Heart right ventricle (tissue), 16 donors: ENCODE measurements at regions not wholly inside any gene's neighbourhood (a gene's known extent, or its start where the extent isn't known, plus 50 kb on each side); places are given as distances from the start of the nearest gene placed in this dataset.

Source experiments
- ATAC-seq, 8 donors: fragments of 200-7000 bp; cut with Tn5 transposase; one replicate each; pipeline ENCODE4 v1.9.1; 2020; ENCODE audit warnings: mild to moderate bottlenecking in 8 of 8, moderate library complexity in 8 of 8, moderate number of reproducible peaks in 1 of 8
- DNase-seq, 2 donors: peaks; one replicate each; pipeline ENCODE4 v3.0.0-alpha.2; 2020
- H3K27ac ChIP-seq, 10 donors: fragments of 200-600 bp; sonication (generic) in 2 of 10; one replicate each; pipeline versions ENCODE4 v1.5.0 to v1.8.0; 2020 to 2022; ENCODE audit warnings: mild to moderate bottlenecking in 3 of 10
- H3K27me3 ChIP-seq, 7 donors: fragments of 200-600 bp; one replicate each; pipeline ENCODE4 v1.8.0; 2021 to 2022; ENCODE audit warnings: mild to moderate bottlenecking in 2 of 7
- H3K36me3 ChIP-seq, 9 donors: fragments of 200-600 bp; sonication (generic) in 1 of 9; one replicate each; pipeline versions ENCODE4 v1.5.0 to v1.8.0; 2020 to 2022; ENCODE audit warnings: mild to moderate bottlenecking in 2 of 9
- H3K4me1 ChIP-seq, 9 donors: fragments of 200-600 bp; sonication (generic) in 1 of 9; one replicate each; pipeline versions ENCODE4 v1.5.0 to v1.8.0; 2020 to 2022; ENCODE audit warnings: mild to moderate bottlenecking in 4 of 9
- H3K4me3 ChIP-seq, 10 donors: fragments of 200-600 bp; sonication (generic) in 2 of 10; one replicate each; pipeline versions ENCODE4 v1.5.0 to v1.8.0; 2020 to 2022; ENCODE audit warnings: mild to moderate bottlenecking in 7 of 10, moderate library complexity in 2 of 10
- H3K9me3 ChIP-seq, 11 donors: fragments of 200-600 bp in 10 of 11; sonication (generic) in 2 of 11; one replicate each; pipeline versions ENCODE4 v1.5.0 to v1.8.0; 2013 to 2022; ENCODE audit warnings: mild to moderate bottlenecking in 2 of 11, control low read depth in 1 of 11, moderate library complexity in 1 of 11
- WGBS, 2 donors: extraction: QIAGEN DNeasy Blood & Tissue Kit; methylation state at CpG; one replicate each; pipeline ENCODE4 v1.1.7; 2013; ENCODE audit warnings: inconsistent platforms in 1 of 2; 5-methylcytosine and 5-hydroxymethylcytosine counted together
- intact Hi-C, 10 donors: fragments of 100-400 bp; cut with DNase I; formaldehyde crosslinking; loops; one replicate each; pipeline versions ENCODE4 v1.11.1 to v1.14.2; 2022
- TF ChIP-seq, protein P1 (sequence below), 9 donors: fragments of 200-600 bp; sonication (generic) in 2 of 9; IDR thresholded peaks; one replicate each; pipeline versions ENCODE4 v1.5.0 to v1.8.0; 2021 to 2022; ENCODE audit warnings: antibody characterized with exemption in 9 of 9, mild to moderate bottlenecking in 5 of 9, moderate library complexity in 1 of 9
- donor health status: Arrhythmogenic right ventricular cardiomyopathy.
- donor health status: ischemic (EF 13 %, LVEDD 7.1; RV severe dilation, severe dysfunction).
- donor health status: healthy with polysubstance abuse.
- donor health status: DM: no; HTN: yes; CAD: no.
- donor health status: DM: no; HTN: no; CAD: no.
- donor health status: ischemic (EF 25% LVEDD 6.9; RV normal size, moderate dysfunction).
- donor health status: ischemic (EF 25% LVEDD 5.7; RV mildly dilated, moderate dysfunction).
- donor health status: healthy.
- donor health status: DM: yes; HTN: yes; CAD: no.
- donor health status: Ischemic cardiomyopathy.
- donor health status: ischemic (EF 35%, LVEDD 5.7; RV mildly dilated, moderate dysfunction).
- donor health status: nonischemic (EF 11% LVEDD 7.7; RV severe dilation, severe dysfunction).
- donor health status: DM: yes; HTN: yes; CAD: no.
- donor health status: PGD.
- donor health status: ischemic (EF 29% LVEDD 5.4; RV normal size, mild dysfunction).
- donor health status: nonischemic (EF 23%, LVEDD 6.1; RV moderate dilation, normal function).

DNA sequence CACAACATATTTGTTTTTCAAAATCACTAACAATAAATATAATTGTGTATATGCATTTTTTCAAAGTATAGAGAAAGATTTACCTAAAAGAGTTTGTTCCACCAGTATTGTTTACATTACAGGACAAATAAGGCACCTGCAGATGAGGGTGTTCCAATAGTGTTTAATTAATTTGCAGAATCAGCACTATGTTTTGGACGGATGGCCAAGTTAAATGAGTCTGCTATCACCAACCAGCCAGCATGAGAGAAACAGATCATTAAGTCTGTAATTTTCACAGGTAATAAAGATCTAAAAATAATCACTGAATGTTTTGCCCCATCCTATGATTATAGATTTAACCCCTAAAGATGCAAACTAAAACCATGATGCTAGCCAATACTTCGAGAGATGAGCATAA is 2247.0 kb downstream of the NCAM2 start:
- no peak for ATAC-seq
- H3K9me3 ChIP-seq = no peaks in the 10 kb centered on the region
- 81 to 83% methylated on average over 2 of the region's 2 CpGs for WGBS, 2 donors

DNA sequence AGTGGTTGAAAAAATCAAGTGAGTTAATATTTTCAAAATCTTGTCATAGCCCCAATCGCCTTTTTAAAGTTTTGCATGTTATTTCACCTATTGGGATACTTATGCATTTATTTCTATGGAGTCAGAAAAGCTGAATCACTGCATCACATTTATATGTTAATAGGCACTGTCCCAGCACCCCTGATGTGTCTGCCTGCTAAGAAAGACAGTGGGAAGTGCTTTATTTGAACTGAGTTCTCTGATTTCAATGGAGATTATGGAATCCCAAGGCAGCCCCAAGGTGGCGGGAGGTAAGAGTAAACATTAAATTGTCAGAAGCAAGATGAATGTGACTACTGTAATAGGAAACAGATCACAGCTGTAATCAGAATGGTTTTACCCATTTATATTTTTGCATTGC is 2225.7 kb downstream of the NCAM2 start:
- no peak overlapping the region for H3K4me3 ChIP-seq
- no peak for DNase-seq
- TF ChIP-seq, protein P1, sequence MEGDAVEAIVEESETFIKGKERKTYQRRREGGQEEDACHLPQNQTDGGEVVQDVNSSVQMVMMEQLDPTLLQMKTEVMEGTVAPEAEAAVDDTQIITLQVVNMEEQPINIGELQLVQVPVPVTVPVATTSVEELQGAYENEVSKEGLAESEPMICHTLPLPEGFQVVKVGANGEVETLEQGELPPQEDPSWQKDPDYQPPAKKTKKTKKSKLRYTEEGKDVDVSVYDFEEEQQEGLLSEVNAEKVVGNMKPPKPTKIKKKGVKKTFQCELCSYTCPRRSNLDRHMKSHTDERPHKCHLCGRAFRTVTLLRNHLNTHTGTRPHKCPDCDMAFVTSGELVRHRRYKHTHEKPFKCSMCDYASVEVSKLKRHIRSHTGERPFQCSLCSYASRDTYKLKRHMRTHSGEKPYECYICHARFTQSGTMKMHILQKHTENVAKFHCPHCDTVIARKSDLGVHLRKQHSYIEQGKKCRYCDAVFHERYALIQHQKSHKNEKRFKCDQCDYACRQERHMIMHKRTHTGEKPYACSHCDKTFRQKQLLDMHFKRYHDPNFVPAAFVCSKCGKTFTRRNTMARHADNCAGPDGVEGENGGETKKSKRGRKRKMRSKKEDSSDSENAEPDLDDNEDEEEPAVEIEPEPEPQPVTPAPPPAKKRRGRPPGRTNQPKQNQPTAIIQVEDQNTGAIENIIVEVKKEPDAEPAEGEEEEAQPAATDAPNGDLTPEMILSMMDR (IDR thresholded peaks at IDR 0.05) = no peak
- H3K27me3 ChIP-seq = no peaks in the 10 kb centered on the region
- H3K4me1 ChIP-seq = no peaks in the 10 kb centered on the region
- intact Hi-C loops = no loop called here
- H3K36me3 ChIP-seq = no peaks in the 10 kb centered on the region
- no peak overlapping the region for H3K27ac ChIP-seq
- no peak for ATAC-seq
- 75 to 82% methylated on average over 2 of the region's 2 CpGs for whole genome bisulfite sequencing, 2 donors
- H3K9me3 ChIP-seq = no peaks in the 10 kb centered on the region

More for the DNA sequence above, 2247.0 kb downstream of the NCAM2 start:
- TF ChIP-seq, protein P1 (IDR thresholded peaks at IDR 0.05) = no peak
- H3K27me3 ChIP-seq = no peaks in the 10 kb centered on the region
- intact Hi-C loops = no loop called here
- no peaks in the 10 kb centered on the region for H3K4me1 ChIP-seq
- H3K27ac ChIP-seq = no peak overlapping the region
- no peaks in the 10 kb centered on the region for H3K36me3 ChIP-seq
- no peak overlapping the region for H3K4me3 ChIP-seq
- no peak for DNase-seq

DNA sequence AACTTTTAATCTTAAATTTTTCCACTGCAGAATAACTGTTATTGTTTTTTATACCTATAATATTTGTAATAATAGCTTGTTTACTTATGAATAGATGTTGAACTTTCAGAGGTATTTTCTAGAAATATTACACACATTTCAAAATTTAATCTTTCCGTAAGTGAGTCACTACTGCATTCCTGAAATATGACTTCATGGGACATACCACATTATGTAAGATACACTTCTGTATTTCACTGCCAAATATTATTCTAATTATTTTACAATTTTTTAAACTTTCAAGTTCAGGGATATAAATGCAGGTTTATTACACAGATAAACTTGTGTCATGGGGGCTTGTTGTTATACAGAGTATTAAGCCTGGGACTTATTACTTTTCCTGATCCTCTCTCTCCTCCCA is 2220.5 kb downstream of the NCAM2 start:
- WGBS, 2 donors = 71 to 82% methylated on average over 1 of the region's 1 CpG
- Histone ChIP-seq H3K27ac (no peak overlapping the region), H3K36me3 (no peaks in the 10 kb centered on the region), H3K9me3 (peaks cover 0 to 16% (median 0%) of the 10 kb centered on the region in 11 donors), H3K4me3 (no peak overlapping the region), H3K4me1 (no peaks in the 10 kb centered on the region), H3K27me3 (no peaks in the 10 kb centered on the region)
- DNase-seq (no peak), ATAC-seq (no peak)
- intact Hi-C loops = no loop called here
- TF ChIP-seq, protein P1 (IDR thresholded peaks at IDR 0.05) = no peak

DNA sequence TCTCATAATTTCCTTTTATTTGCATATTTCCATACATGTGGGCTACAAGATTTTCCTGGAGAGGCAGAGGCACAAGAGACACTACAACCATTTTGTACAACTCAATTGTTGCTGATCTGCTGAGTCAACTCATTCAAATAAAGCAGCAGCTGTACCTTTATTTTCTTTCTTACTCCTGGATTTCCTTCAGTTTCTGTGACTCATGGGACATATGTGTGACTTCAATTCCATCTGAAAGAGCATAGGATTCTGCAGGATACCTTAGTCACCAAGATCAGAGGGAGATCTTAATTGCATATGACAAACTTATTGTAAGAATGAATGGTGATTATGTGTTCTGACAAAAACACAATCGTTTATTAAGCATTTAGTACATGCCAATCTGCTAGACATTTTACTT is 2219.4 kb downstream of the NCAM2 start:
- TF ChIP-seq, protein P1 (IDR thresholded peaks at IDR 0.05) = no peak
- ATAC-seq (no peak), DNase-seq (no peak)
- no peak overlapping the region for H3K27ac ChIP-seq
- intact Hi-C loops = no loop called here
- no peaks in the 10 kb centered on the region for H3K4me1 ChIP-seq
- H3K9me3 ChIP-seq = peaks cover 0 to 27% (median 0%) of the 10 kb centered on the region in 11 donors
- WGBS, 2 donors = 73% methylated on average over 1 of the region's 1 CpG
- no peaks in the 10 kb centered on the region for H3K27me3 ChIP-seq
- no peaks in the 10 kb centered on the region for H3K36me3 ChIP-seq
- H3K4me3 ChIP-seq = no peak overlapping the region
